HG03196 (cell line): ENCODE measurements at regions not wholly inside any gene's neighbourhood (a gene's known extent, or its start where the extent isn't known, plus 50 kb on each side); places are given as distances from the start of the nearest gene placed in this dataset.

Source experiments
- ATAC-seq: cut with Tn5 transposase; IDR thresholded peaks from one replicate; pipeline ENCODE4 v1.9.1; 2021; ENCODE audit not compliant: unreplicated experiment

GRCh38 chr12:84807249-84807648 is 105.3 kb downstream of the SLC6A15 start:
- ATAC-seq = no peak

GRCh38 chr12:84805474-84805858 is 107.1 kb downstream of the SLC6A15 start:
- no peak for ATAC-seq

- ATAC-seq = no peak
These were observed 107.7 kb downstream of the SLC6A15 start for GRCh38 chr12:84804691-84805473.

GRCh38 chr12:84803661-84804060 is 108.9 kb downstream of the SLC6A15 start:
- no peak for ATAC-seq

- no peak for ATAC-seq
These were observed 110.4 kb downstream of the SLC6A15 start for GRCh38 chr12:84802161-84802560.

GRCh38 chr12:84793558-84794367 is 118.8 kb downstream of the SLC6A15 start:
- no peak for ATAC-seq

- ATAC-seq = no peak
These were observed 121.2 kb downstream of the SLC6A15 start for GRCh38 chr12:84791444-84791843.

- no peak for ATAC-seq
These were observed 123.4 kb downstream of the SLC6A15 start for GRCh38 chr12:84789184-84789583.

GRCh38 chr12:84787253-84787652 is 125.3 kb downstream of the SLC6A15 start:
- no peak for ATAC-seq

GRCh38 chr12:84786622-84787021 is 126.0 kb downstream of the SLC6A15 start:
- ATAC-seq = no peak

GRCh38 chr12:84785951-84786350 is 126.6 kb downstream of the SLC6A15 start:
- ATAC-seq = no peak

GRCh38 chr12:84785281-84785680 is 127.3 kb downstream of the SLC6A15 start:
- no peak for ATAC-seq

- ATAC-seq = no peak
These were observed 133.4 kb downstream of the SLC6A15 start for GRCh38 chr12:84779169-84779568.

- no peak for ATAC-seq
These were observed 140.3 kb downstream of the SLC6A15 start for GRCh38 chr12:84772281-84772680.

- no peak for ATAC-seq
These were observed 145.5 kb downstream of the SLC6A15 start for GRCh38 chr12:84767079-84767478.

GRCh38 chr12:84766375-84766774 is 146.2 kb downstream of the SLC6A15 start:
- ATAC-seq = no peak

- no peak for ATAC-seq
These were observed 148.6 kb downstream of the SLC6A15 start for GRCh38 chr12:84764001-84764400.

- ATAC-seq = no peak
These were observed 149.5 kb downstream of the SLC6A15 start for GRCh38 chr12:84763107-84763506.

GRCh38 chr12:84760091-84760865 is 152.3 kb downstream of the SLC6A15 start:
- no peak for ATAC-seq

- no peak for ATAC-seq
These were observed 154.6 kb downstream of the SLC6A15 start for GRCh38 chr12:84757978-84758377.

- ATAC-seq = no peak
These were observed 155.6 kb downstream of the SLC6A15 start for GRCh38 chr12:84756961-84757360.
